NCI-H345 treated with DMSO at 0.1 percent for 48 hours (cell line): ENCODE measurements at regions not wholly inside any gene's neighbourhood (a gene's known extent, or its start where the extent isn't known, plus 50 kb on each side); places are given as distances from the start of the nearest gene placed in this dataset.
"Not testable (repeated sequence)": the region's sequence is repeated elsewhere in the genome, so short reads cannot be mapped to it uniquely, and the experiment has no call there.

Experiments
- DNase-seq: peaks from one replicate; lab custom pipeline; 2025; ENCODE audit not compliant: unreplicated experiment; lab: John Stamatoyannopoulos, UW

- no peak for DNase-seq
Measured at GRCh38 chr17:68097161-68097805, 61.7 kb downstream of the KPNA2 start.

- not testable (repeated sequence) for DNase-seq
Measured at GRCh38 chr17:68099341-68099753, 63.8 kb downstream of the KPNA2 start.

- DNase-seq = no peak
Measured at GRCh38 chr17:68100000-68100641, 64.6 kb downstream of the KPNA2 start.

GRCh38 chr17:68101075-68101986 lies 65.8 kb downstream of the KPNA2 start:
- peak; percentile 46 for DNase-seq

GRCh38 chr17:68101987-68102314 lies 66.4 kb downstream of the KPNA2 start:
- DNase-seq = no peak

GRCh38 chr17:68102318-68102758 lies 66.8 kb downstream of the KPNA2 start:
- DNase-seq = no peak

- no peak for DNase-seq
Measured at GRCh38 chr17:68103148-68103547, 67.6 kb downstream of the KPNA2 start.

- DNase-seq = no peak
Measured at GRCh38 chr17:68106085-68106484, 70.5 kb downstream of the KPNA2 start.

- no peak for DNase-seq
Measured at GRCh38 chr17:68107373-68107772, 71.8 kb downstream of the KPNA2 start.

GRCh38 chr17:68108313-68109000 lies 72.9 kb downstream of the KPNA2 start:
- no peak for DNase-seq

GRCh38 chr17:68109404-68109803 lies 73.9 kb downstream of the KPNA2 start:
- DNase-seq = not testable (repeated sequence)

- DNase-seq = not testable (repeated sequence)
Measured at GRCh38 chr17:68116211-68116610, 80.7 kb downstream of the KPNA2 start.

GRCh38 chr17:68122587-68122986 lies 87.1 kb downstream of the KPNA2 start:
- no peak for DNase-seq

GRCh38 chr17:68125111-68125870 lies 89.8 kb downstream of the KPNA2 start:
- DNase-seq = no peak

- DNase-seq = no peak
Measured at GRCh38 chr17:68127914-68128313, 92.4 kb downstream of the KPNA2 start.

- no peak for DNase-seq
Measured at GRCh38 chr17:68131456-68131855, 95.9 kb downstream of the KPNA2 start.

GRCh38 chr17:68133346-68134045 lies 98.0 kb downstream of the KPNA2 start:
- DNase-seq = no peak

- no peak for DNase-seq
Measured at GRCh38 chr17:68134046-68134637, 98.6 kb downstream of the KPNA2 start.

- no peak for DNase-seq
Measured at GRCh38 chr17:68134731-68135130, 99.2 kb downstream of the KPNA2 start.
